ENCODE measurements at regions not wholly inside any gene's neighbourhood (a gene's known extent, or its start where the extent isn't known, plus 50 kb on each side); places are given as distances from the start of the nearest gene placed in this dataset.

- no peak overlapping the region for H4K91ac ChIP-seq (ENCODE audit: low read depth, low read length, poor library complexity)
- no peak overlapping the region for H3K14ac ChIP-seq (ENCODE audit: low read length)
- H2BK120ac ChIP-seq (ENCODE audit: low read depth, low read length) = no peak overlapping the region
- no CpG with 5 or more reads among the region's 4 CpGs for WGBS, 2 donors (ENCODE audit: extremely low coverage in 2 of 2, insufficient read length in 2 of 2, insufficient replicate concordance in 1 of 2)
- no peak overlapping the region for H2BK15ac ChIP-seq (ENCODE audit: low read length)
- no peak overlapping the region for H3K4ac ChIP-seq (ENCODE audit: low read length)
- no peaks in the 10 kb centered on the region for H3K36me3 ChIP-seq (replicated peaks in 1 of 2; ENCODE audit: control insufficient read depth in 2 of 2, insufficient read depth in 2 of 2, low read length in 2 of 2)
- no peak overlapping the region for H3K23ac ChIP-seq (ENCODE audit: low read depth, low read length, poor library complexity)
- no peaks in the 10 kb centered on the region for H3K79me1 ChIP-seq (ENCODE audit: low read depth, low read length)
- no peak for DNase-seq (ENCODE audit: low spot score)
- H3K18ac ChIP-seq (ENCODE audit: low read length) = no peak overlapping the region
- H3K4me3 ChIP-seq (ENCODE audit: low read length in 2 of 2) = no peak overlapping the region
- H3K4me2 ChIP-seq (ENCODE audit: insufficient read depth, low read length, poor library complexity, severe bottlenecking) = no peak overlapping the region
- H2BK5ac ChIP-seq (ENCODE audit: low read length) = no peak overlapping the region
- peaks cover 9 to 19% of the 10 kb centered on the region in 2 donors for H3K4me1 ChIP-seq (ENCODE audit: control insufficient read depth in 2 of 2, insufficient read depth in 1 of 2, low read depth in 1 of 2, low read length in 2 of 2)
- no peaks in the 10 kb centered on the region for H3K27me3 ChIP-seq (ENCODE audit: control insufficient read depth in 3 of 3, insufficient read depth in 3 of 3, low read depth in 1 of 3, low read length in 3 of 3)
- no peak overlapping the region for H4K8ac ChIP-seq (ENCODE audit: low read depth, low read length)
- H3K9me3 ChIP-seq (replicated peaks in 1 of 2; ENCODE audit: control insufficient read depth in 2 of 2, insufficient read depth in 1 of 2, low read depth in 1 of 2, low read length in 2 of 2) = no peaks in the 10 kb centered on the region
- H3K9ac ChIP-seq (ENCODE audit: low read depth, low read length, poor library complexity) = no peak overlapping the region
- H3K27ac ChIP-seq (replicated peaks; ENCODE audit: low read length) = no peak overlapping the region
- H2BK12ac ChIP-seq (ENCODE audit: low read length) = no peak overlapping the region
- H2AFZ ChIP-seq (ENCODE audit: low read length) = no peak overlapping the region
- H2AK5ac ChIP-seq (ENCODE audit: low read depth, low read length) = no peak overlapping the region
Observed at GRCh38 chr2:8197101-8197500, 484.8 kb upstream of the ID2 start.

- Histone ChIP-seq H3K4me2 (ENCODE audit: insufficient read depth, low read length, poor library complexity, severe bottlenecking) (no peak overlapping the region), H3K27ac (replicated peaks; ENCODE audit: low read length) (no peak overlapping the region), H2BK120ac (ENCODE audit: low read depth, low read length) (no peak overlapping the region), H2AK5ac (ENCODE audit: low read depth, low read length) (no peak overlapping the region), H3K23ac (ENCODE audit: low read depth, low read length, poor library complexity) (no peak overlapping the region), H3K4ac (ENCODE audit: low read length) (no peak overlapping the region), H3K9ac (ENCODE audit: low read depth, low read length, poor library complexity) (no peak overlapping the region), H3K9me3 (replicated peaks in 1 of 2; ENCODE audit: control insufficient read depth in 2 of 2, insufficient read depth in 1 of 2, low read depth in 1 of 2, low read length in 2 of 2) (no peaks in the 10 kb centered on the region), H2BK15ac (ENCODE audit: low read length) (no peak overlapping the region), H3K4me1 (ENCODE audit: control insufficient read depth in 2 of 2, insufficient read depth in 1 of 2, low read depth in 1 of 2, low read length in 2 of 2) (peaks cover 7 to 12% of the 10 kb centered on the region in 2 donors), H3K4me3 (ENCODE audit: low read length in 2 of 2) (no peak overlapping the region), H2BK12ac (ENCODE audit: low read length) (no peak overlapping the region), H3K36me3 (replicated peaks in 1 of 2; ENCODE audit: control insufficient read depth in 2 of 2, insufficient read depth in 2 of 2, low read length in 2 of 2) (no peaks in the 10 kb centered on the region), H3K14ac (ENCODE audit: low read length) (no peak overlapping the region), H2AFZ (ENCODE audit: low read length) (no peak overlapping the region), H3K27me3 (ENCODE audit: control insufficient read depth in 3 of 3, insufficient read depth in 3 of 3, low read depth in 1 of 3, low read length in 3 of 3) (no peaks in the 10 kb centered on the region), H2BK5ac (ENCODE audit: low read length) (no peak overlapping the region), H3K79me1 (ENCODE audit: low read depth, low read length) (no peaks in the 10 kb centered on the region), H4K8ac (ENCODE audit: low read depth, low read length) (no peak overlapping the region), H4K91ac (ENCODE audit: low read depth, low read length, poor library complexity) (no peak overlapping the region), H3K18ac (ENCODE audit: low read length) (no peak overlapping the region)
- no peak for DNase-seq (ENCODE audit: low spot score)
- no CpG with 5 or more reads among the region's 1 CpG for WGBS, 2 donors (ENCODE audit: extremely low coverage in 2 of 2, insufficient read length in 2 of 2, insufficient replicate concordance in 1 of 2)
Observed at GRCh38 chr2:8197825-8198224, 484.0 kb upstream of the ID2 start.

- no peak overlapping the region for H2BK5ac ChIP-seq (ENCODE audit: low read length)
- peak overlapping the region; percentile 76 for H3K18ac ChIP-seq (ENCODE audit: low read length)
- H3K4me1 ChIP-seq (ENCODE audit: control insufficient read depth in 2 of 2, insufficient read depth in 1 of 2, low read depth in 1 of 2, low read length in 2 of 2) = peaks cover 1 to 4% of the 10 kb centered on the region in 2 donors
- peak overlapping the region; percentile 72 for H3K4ac ChIP-seq (ENCODE audit: low read length)
- no peak overlapping the region for H3K4me2 ChIP-seq (ENCODE audit: insufficient read depth, low read length, poor library complexity, severe bottlenecking)
- no peak overlapping the region for H3K27ac ChIP-seq (replicated peaks; ENCODE audit: low read length)
- H2BK15ac ChIP-seq (ENCODE audit: low read length) = peak overlapping the region; percentile 52
- no CpG with 5 or more reads among the region's 1 CpG for WGBS, 2 donors (ENCODE audit: extremely low coverage in 2 of 2, insufficient read length in 2 of 2, insufficient replicate concordance in 1 of 2)
- no peak overlapping the region for H2BK120ac ChIP-seq (ENCODE audit: low read depth, low read length)
- H4K8ac ChIP-seq (ENCODE audit: low read depth, low read length) = no peak overlapping the region
- no peak overlapping the region for H3K14ac ChIP-seq (ENCODE audit: low read length)
- no peaks in the 10 kb centered on the region for H3K79me1 ChIP-seq (ENCODE audit: low read depth, low read length)
- no peak overlapping the region for H3K4me3 ChIP-seq (ENCODE audit: low read length in 2 of 2)
- H2BK12ac ChIP-seq (ENCODE audit: low read length) = peak overlapping the region; percentile 97
- H2AK5ac ChIP-seq (ENCODE audit: low read depth, low read length) = peak overlapping the region; percentile 9
- H3K27me3 ChIP-seq (ENCODE audit: control insufficient read depth in 3 of 3, insufficient read depth in 3 of 3, low read depth in 1 of 3, low read length in 3 of 3) = no peaks in the 10 kb centered on the region
- no peak for DNase-seq (ENCODE audit: low spot score)
- H2AFZ ChIP-seq (ENCODE audit: low read length) = no peak overlapping the region
- H3K9ac ChIP-seq (ENCODE audit: low read depth, low read length, poor library complexity) = no peak overlapping the region
- H4K91ac ChIP-seq (ENCODE audit: low read depth, low read length, poor library complexity) = no peak overlapping the region
- no peaks in the 10 kb centered on the region for H3K36me3 ChIP-seq (replicated peaks in 1 of 2; ENCODE audit: control insufficient read depth in 2 of 2, insufficient read depth in 2 of 2, low read length in 2 of 2)
- no peak overlapping the region for H3K23ac ChIP-seq (ENCODE audit: low read depth, low read length, poor library complexity)
- no peaks in the 10 kb centered on the region for H3K9me3 ChIP-seq (replicated peaks in 1 of 2; ENCODE audit: control insufficient read depth in 2 of 2, insufficient read depth in 1 of 2, low read depth in 1 of 2, low read length in 2 of 2)
Observed at GRCh38 chr2:8198766-8199382, 483.0 kb upstream of the ID2 start.

GRCh38 chr2:8202132-8202531 is 479.7 kb upstream of the ID2 start:
- H3K14ac ChIP-seq (ENCODE audit: low read length) = no peak overlapping the region
- no peak overlapping the region for H3K23ac ChIP-seq (ENCODE audit: low read depth, low read length, poor library complexity)
- peaks cover 0 to 1% of the 10 kb centered on the region in 2 donors for H3K36me3 ChIP-seq (replicated peaks in 1 of 2; ENCODE audit: control insufficient read depth in 2 of 2, insufficient read depth in 2 of 2, low read length in 2 of 2)
- H3K27ac ChIP-seq (replicated peaks; ENCODE audit: low read length) = no peak overlapping the region
- H3K4ac ChIP-seq (ENCODE audit: low read length) = no peak overlapping the region
- no peak overlapping the region for H2BK120ac ChIP-seq (ENCODE audit: low read depth, low read length)
- no CpG with 5 or more reads among the region's 7 CpGs for WGBS, 2 donors (ENCODE audit: extremely low coverage in 2 of 2, insufficient read length in 2 of 2, insufficient replicate concordance in 1 of 2)
- H4K8ac ChIP-seq (ENCODE audit: low read depth, low read length) = no peak overlapping the region
- no peak overlapping the region for H2BK15ac ChIP-seq (ENCODE audit: low read length)
- no peak overlapping the region for H3K9ac ChIP-seq (ENCODE audit: low read depth, low read length, poor library complexity)
- no peak overlapping the region for H2AFZ ChIP-seq (ENCODE audit: low read length)
- H3K18ac ChIP-seq (ENCODE audit: low read length) = no peak overlapping the region
- no peaks in the 10 kb centered on the region for H3K4me1 ChIP-seq (ENCODE audit: control insufficient read depth in 2 of 2, insufficient read depth in 1 of 2, low read depth in 1 of 2, low read length in 2 of 2)
- no peak overlapping the region for H3K4me3 ChIP-seq (ENCODE audit: low read length in 2 of 2)
- no peaks in the 10 kb centered on the region for H3K9me3 ChIP-seq (replicated peaks in 1 of 2; ENCODE audit: control insufficient read depth in 2 of 2, insufficient read depth in 1 of 2, low read depth in 1 of 2, low read length in 2 of 2)
- H3K27me3 ChIP-seq (ENCODE audit: control insufficient read depth in 3 of 3, insufficient read depth in 3 of 3, low read depth in 1 of 3, low read length in 3 of 3) = no peaks in the 10 kb centered on the region
- no peaks in the 10 kb centered on the region for H3K79me1 ChIP-seq (ENCODE audit: low read depth, low read length)
- no peak overlapping the region for H2AK5ac ChIP-seq (ENCODE audit: low read depth, low read length)
- no peak overlapping the region for H3K4me2 ChIP-seq (ENCODE audit: insufficient read depth, low read length, poor library complexity, severe bottlenecking)
- no peak overlapping the region for H2BK5ac ChIP-seq (ENCODE audit: low read length)
- H4K91ac ChIP-seq (ENCODE audit: low read depth, low read length, poor library complexity) = no peak overlapping the region
- DNase-seq (ENCODE audit: low spot score) = no peak
- H2BK12ac ChIP-seq (ENCODE audit: low read length) = no peak overlapping the region

Measured in neuronal stem cell (in vitro differentiated cells).